HG03460 (cell line): ENCODE measurements at regions not wholly inside any gene's neighbourhood (a gene's known extent, or its start where the extent isn't known, plus 50 kb on each side); places are given as distances from the start of the nearest gene placed in this dataset.

Experiments
- ATAC-seq: cut with Tn5 transposase; IDR thresholded peaks from one replicate; pipeline ENCODE4 v1.9.1; 2021; ENCODE audit not compliant: unreplicated experiment

DNA sequence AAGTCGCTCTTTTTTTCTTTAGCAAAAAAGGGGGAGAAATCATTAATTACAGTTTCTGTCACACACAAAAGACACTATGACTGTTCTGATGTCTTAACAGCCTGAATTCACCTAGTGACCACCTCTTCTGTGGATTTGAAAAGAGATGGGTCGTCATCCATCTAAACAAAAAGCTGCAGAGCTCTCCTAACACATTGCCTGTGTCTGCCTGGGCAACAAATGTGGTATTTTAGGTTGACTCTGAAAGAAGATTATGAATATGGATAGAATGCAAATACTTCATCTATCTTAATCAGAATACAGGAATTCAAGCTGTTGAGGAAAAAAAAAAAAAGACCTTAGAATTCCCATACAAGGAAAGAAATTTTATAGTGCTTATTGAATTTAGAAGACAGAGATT is 304.4 kb upstream of the ADGRL2 start:
- ATAC-seq = no peak

DNA sequence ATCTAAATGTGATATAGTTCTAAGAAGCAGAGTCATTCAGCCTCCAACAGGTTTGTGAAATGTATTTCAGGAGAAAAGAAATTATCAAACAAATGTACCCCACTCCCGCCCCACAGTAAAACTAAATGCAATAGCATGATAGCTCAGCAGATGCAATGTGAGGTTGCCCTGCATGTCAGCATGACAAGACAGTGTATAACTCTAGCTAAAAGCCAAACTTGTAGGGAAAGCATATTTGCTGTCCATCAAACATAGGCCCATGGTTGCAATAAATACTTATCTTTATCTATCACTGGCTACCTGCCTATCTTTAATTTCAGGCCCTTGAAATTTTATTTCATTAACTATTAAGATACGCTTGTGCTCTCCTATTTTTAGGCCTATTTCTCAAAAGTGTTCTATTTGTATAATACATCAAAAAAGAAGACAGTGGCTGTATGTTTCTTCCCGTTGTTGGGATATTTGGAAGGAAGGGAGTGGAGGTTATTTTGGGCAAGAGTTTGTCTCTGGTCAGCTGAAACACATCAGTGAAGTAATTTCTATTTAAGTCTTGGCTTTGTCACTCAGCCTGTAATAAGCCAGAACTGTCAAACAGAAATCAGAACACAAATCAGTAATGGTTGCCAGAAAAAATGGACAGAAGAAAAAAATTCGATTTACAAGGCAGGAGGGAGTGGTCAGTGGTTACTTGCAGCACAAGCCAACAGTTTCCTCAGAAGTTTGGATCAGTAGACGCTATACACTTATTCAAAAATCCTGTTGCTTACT is 307.4 kb upstream of the ADGRL2 start:
- no peak for ATAC-seq

DNA sequence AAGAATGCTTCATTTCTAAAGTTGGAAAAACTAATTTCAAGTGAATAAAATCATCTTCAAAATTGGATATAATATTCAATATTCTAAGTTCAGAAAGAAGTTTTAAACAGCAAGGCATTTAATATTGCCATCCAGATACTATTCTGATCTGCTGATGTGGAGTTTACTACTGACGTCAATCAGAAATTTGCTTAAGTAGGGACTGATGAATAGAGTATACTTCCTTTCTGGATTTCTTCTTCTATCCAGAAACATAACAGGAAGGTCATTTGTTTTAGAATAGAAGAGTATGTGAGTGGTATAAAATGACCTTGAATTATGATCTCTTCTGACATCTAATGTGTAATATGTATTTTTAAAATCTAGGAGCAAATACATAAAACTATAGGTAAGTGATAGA is 308.1 kb upstream of the ADGRL2 start:
- ATAC-seq = no peak

DNA sequence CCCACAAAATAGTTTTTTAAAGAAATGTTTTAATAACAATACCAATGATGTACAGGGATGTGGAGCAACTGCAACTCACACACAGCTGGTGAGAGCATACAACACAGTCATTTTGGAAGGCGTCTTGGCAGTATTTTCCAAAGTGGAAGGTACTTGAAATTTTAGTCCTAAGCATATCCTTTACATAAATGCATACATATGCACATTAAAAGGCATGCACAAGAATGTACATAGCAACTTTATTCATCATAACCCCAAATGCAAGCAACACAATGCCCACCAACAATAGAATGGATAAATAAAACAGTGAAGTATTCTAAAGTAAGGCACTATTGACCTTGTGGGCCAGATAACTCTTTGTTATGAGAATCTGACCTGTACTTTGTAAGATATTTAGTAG is 310.1 kb upstream of the ADGRL2 start:
- no peak for ATAC-seq

DNA sequence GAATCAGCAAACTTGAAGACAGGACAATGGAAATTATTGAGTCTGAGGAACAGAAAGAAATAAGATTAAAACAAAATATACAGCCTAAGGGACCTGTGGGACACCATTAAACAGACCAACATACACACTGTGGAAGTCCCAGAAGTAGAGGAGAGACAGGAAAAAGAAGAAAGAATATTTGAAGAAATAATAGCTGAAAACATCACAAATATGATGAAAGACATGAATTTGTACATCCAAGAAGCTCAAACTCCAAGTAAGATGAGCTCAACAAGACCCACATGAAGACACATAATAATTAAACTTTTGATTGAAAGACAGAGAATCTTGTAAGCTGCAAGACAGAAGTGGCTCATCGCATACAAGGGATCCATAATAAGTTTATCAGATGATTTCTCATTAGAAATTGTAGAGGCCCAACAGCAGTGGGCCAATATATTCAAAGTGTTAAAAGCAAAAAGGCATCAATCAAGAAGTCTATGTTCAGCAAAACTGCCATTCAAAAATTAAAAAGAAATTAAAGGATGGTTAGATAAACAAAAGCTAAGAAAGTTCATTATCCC is 311.3 kb upstream of the ADGRL2 start:
- ATAC-seq = no peak

- ATAC-seq = no peak
Measured at GRCh38 chr1:81484284-81484683, 316.4 kb upstream of the ADGRL2 start.

GRCh38 chr1:81478219-81478618 is 322.5 kb upstream of the ADGRL2 start:
- ATAC-seq = no peak

- ATAC-seq = no peak
Measured at GRCh38 chr1:81477710-81478109, 323.0 kb upstream of the ADGRL2 start.

DNA sequence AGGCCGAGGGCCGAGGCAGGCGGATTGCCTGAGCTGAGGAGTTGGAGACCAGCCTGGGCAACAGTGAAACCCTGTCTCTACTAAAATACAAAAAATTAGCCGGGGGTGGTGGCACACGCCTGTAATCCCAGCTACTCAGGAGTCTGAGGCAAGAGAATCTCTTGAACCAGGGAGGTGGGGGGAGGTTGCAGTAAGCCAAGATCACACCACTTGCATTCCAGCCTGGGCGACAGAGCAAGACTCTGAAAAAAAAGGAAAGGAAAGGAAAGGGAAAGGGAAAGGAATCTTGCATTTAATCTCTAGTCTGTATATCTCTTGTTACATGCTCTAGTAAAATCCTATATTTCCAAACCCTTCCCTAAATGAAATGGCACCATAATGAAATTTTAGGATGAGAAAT is 328.3 kb upstream of the ADGRL2 start:
- no peak for ATAC-seq

GRCh38 chr1:81471255-81471654 is 329.5 kb upstream of the ADGRL2 start:
- ATAC-seq = no peak

DNA sequence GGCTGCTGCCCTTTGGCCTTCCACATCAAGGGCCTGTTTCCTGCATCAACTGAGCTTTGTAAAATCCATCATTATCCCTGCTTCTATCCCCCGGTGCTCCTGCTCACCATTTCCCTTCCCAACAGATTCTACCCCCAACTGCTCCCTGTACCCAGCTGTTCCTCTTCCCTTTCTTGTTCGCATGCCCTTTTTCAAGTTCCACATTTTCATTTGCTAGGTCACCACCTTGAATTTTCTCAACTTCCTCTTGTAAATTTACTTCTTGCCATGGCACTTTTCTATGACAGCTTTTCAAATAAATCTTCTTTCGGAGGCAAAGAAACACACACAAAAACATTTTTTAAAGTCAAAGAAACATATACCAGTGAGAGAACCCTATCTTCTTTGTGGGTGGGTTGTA is 330.5 kb upstream of the ADGRL2 start:
- no peak for ATAC-seq

DNA sequence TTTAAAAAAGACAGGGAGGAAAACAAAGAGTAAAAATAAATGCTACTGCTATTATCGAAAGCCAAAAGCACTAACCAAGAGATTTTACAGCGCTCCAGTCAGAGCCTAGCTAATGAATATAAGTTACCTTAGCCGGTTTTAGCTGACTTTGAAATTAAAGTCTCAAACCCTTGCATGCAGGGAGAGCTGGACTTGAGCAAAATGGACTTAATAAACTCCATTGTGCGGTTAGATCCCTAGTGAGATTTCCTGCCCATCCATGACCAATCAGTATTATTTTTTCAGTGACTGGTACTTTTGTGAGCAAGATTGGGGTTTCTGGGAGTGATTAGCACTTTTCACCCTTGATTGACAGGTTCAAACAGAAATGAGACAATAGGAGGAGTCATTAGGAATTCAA is 333.4 kb upstream of the ADGRL2 start:
- ATAC-seq = no peak

- ATAC-seq = no peak
Measured at GRCh38 chr1:81466961-81467360, 333.8 kb upstream of the ADGRL2 start.

- no peak for ATAC-seq
Measured at GRCh38 chr1:81463936-81464837, 336.5 kb upstream of the ADGRL2 start.

GRCh38 chr1:81459043-81459442 is 341.7 kb upstream of the ADGRL2 start:
- no peak for ATAC-seq

- no peak for ATAC-seq
Measured at GRCh38 chr1:81458186-81458585, 342.5 kb upstream of the ADGRL2 start.

DNA sequence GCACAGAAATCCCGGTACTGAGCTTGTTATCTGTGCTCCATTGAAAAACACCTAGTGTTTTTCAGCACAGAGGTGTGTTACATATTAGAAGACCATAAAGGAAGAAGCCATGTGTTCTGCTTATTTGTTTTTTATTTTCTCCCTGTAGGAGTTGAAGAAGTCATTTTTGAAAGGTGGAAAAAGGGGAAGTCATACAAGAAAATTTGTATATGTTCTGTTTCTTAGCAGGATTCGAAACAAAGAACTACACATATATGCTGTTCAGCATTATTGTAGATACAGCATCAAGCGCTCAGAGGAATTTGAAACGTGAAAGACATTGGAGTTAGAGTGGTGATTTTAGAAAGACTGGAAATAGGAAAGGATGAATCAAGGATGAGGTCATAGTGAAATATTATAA is 345.3 kb upstream of the ADGRL2 start:
- ATAC-seq = no peak

DNA sequence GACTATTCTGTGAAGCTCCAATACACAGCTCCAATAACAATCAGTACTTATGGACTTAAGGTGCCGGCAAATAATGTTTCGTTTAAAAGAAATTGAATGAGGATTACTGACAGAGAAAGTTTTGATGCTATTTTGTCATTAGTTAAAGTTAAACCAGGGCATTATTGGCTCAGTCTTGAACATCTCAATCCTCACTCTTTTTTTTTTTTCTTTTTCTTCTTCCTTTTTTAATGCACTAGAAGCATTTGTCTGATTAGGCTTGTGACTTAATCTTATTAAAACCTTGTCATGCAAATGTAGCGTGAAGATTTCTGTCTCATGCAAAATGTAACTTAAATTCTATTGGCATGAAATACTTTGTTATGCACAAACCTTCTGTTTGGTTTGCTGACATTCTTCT is 346.8 kb upstream of the ADGRL2 start:
- no peak for ATAC-seq

GRCh38 chr1:81453367-81453703 is 347.4 kb upstream of the ADGRL2 start:
- ATAC-seq = no peak

- ATAC-seq = no peak
Measured at GRCh38 chr1:81452693-81453366, 347.9 kb upstream of the ADGRL2 start.

- ATAC-seq = no peak
Measured at GRCh38 chr1:81449786-81450185, 350.9 kb upstream of the ADGRL2 start.
